Aorta (tissue), 5 donors: ENCODE measurements at regions not wholly inside any gene's neighbourhood (a gene's known extent, or its start where the extent isn't known, plus 50 kb on each side); places are given as distances from the start of the nearest gene placed in this dataset.

Experiments used
- ATAC-seq: fragments of 200-7000 bp; cut with Tn5 transposase; one replicate; pipeline ENCODE4 v1.9.1; 2022; ENCODE audit warnings: moderate library complexity; ENCODE audit not compliant: low FRiP score
- DNase-seq, 2 donors: peaks; one replicate each; pipeline ENCODE4 v3.0.0-alpha.2; 2020
- H3K27ac ChIP-seq, 2 donors: one replicate each; pipeline ENCODE4 v1.5.1; 2013; ENCODE audit warnings: low read length in 2 of 2, mild to moderate bottlenecking in 2 of 2, moderate library complexity in 2 of 2, control low read depth in 1 of 2, inconsistent platforms in 1 of 2, low read depth in 1 of 2
- H3K27me3 ChIP-seq, 2 donors: one replicate each; pipeline ENCODE4 v1.6.1; 2013; ENCODE audit warnings: control low read depth in 1 of 2, low read length in 1 of 2, mild to moderate bottlenecking in 1 of 2, moderate library complexity in 1 of 2; ENCODE audit not compliant: insufficient read depth in 2 of 2, control insufficient read depth in 1 of 2
- H3K36me3 ChIP-seq, 2 donors: one replicate each; pipeline ENCODE4 v1.6.1; 2013; ENCODE audit warnings: control low read depth in 1 of 2, low read length in 1 of 2, mild to moderate bottlenecking in 1 of 2; ENCODE audit not compliant: insufficient read depth in 2 of 2, control insufficient read depth in 1 of 2
- H3K4me1 ChIP-seq, 2 donors: one replicate each; pipeline ENCODE4 v1.6.1; 2013; ENCODE audit warnings: low read length in 2 of 2, control low read depth in 1 of 2, mild to moderate bottlenecking in 1 of 2, moderate library complexity in 1 of 2; ENCODE audit not compliant: insufficient read depth in 2 of 2, control insufficient read depth in 1 of 2
- H3K4me3 ChIP-seq, 2 donors: one replicate each; pipeline ENCODE4 v1.5.1; 2013; ENCODE audit warnings: low read length in 2 of 2, control low read depth in 1 of 2, mild to moderate bottlenecking in 1 of 2
- H3K9me3 ChIP-seq: one replicate; pipeline ENCODE4 v1.6.1; 2013; ENCODE audit warnings: mild to moderate bottlenecking, low read length; ENCODE audit not compliant: control insufficient read depth
- WGBS, 2 donors: extraction: QIAGEN DNeasy Blood & Tissue Kit; methylation state at CpG; one replicate each; pipeline ENCODE4 v1.1.7; 2013; 5-methylcytosine and 5-hydroxymethylcytosine counted together
- intact Hi-C, 2 donors: fragments of 100-400 bp; cut with DNase I; formaldehyde crosslinking; loops; one replicate each; pipeline versions ENCODE4 v1.14.2 to v1.15.0; 2022
- donor health status: healthy with polysubstance abuse.
- donor health status: Bipolar disorder and iron deficiency.
- donor health status: DM: no; HTN: no; CAD: no.
- donor health status: DM: no; HTN: no; CAD: no.
- donor health status: DM: yes; HTN: yes; CAD: no.

DNA sequence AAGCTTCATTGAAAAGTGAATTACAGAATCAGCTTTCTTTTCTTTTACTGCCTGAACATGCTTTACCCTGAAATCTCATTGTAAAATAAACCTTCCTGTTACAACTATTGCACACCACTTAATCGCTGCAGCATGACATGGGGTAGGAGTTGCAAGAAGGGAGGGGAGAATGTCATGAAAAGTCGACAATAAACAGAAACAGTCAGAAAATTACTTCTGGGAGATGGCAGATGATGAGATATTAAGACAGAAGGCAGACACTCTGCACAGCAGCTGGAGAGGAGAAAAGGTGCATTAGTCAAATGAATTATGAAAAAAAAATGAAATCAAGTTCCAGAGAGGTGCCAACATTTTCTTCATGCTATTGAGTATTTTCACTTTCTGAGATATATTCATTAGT, 287.7 kb downstream of the PCDH7 start:
- no peak for DNase-seq
- Histone ChIP-seq H3K36me3 (no peaks in the 10 kb centered on the region), H3K4me1 (peaks cover 0 to 4% of the 10 kb centered on the region in 2 donors), H3K27me3 (no peaks in the 10 kb centered on the region), H3K4me3 (no peak overlapping the region), H3K27ac (peak overlapping the region in 1 of 2 donors; percentile 36), H3K9me3 (no peaks in the 10 kb centered on the region)
- ATAC-seq = no peak
- WGBS, 2 donors = 80 to 89% methylated on average over 2 of the region's 2 CpGs
- intact Hi-C loops = no loop called here

GRCh38 chr4:31009926-31010325, 289.8 kb downstream of the PCDH7 start:
- Histone ChIP-seq H3K4me3 (no peak overlapping the region), H3K27me3 (no peaks in the 10 kb centered on the region), H3K36me3 (no peaks in the 10 kb centered on the region), H3K27ac (no peak overlapping the region), H3K9me3 (no peaks in the 10 kb centered on the region), H3K4me1 (peaks cover 0 to 4% of the 10 kb centered on the region in 2 donors)
- DNase-seq (no peak), ATAC-seq (no peak)
- intact Hi-C loops = no loop called here

GRCh38 chr4:31015123-31015522, 295.0 kb downstream of the PCDH7 start:
- H3K36me3 ChIP-seq = no peaks in the 10 kb centered on the region
- intact Hi-C loops = no loop called here
- DNase-seq = no peak
- H3K27ac ChIP-seq = no peak overlapping the region
- H3K9me3 ChIP-seq = no peaks in the 10 kb centered on the region
- ATAC-seq = no peak
- 83 to 93% methylated on average over 3 of the region's 3 CpGs for WGBS, 2 donors
- H3K4me1 ChIP-seq = peaks cover 0 to 4% of the 10 kb centered on the region in 2 donors
- H3K4me3 ChIP-seq = no peak overlapping the region
- no peaks in the 10 kb centered on the region for H3K27me3 ChIP-seq

- Histone ChIP-seq H3K4me3 (no peak overlapping the region), H3K27ac (peak overlapping the region in 1 of 2 donors; percentile 19), H3K36me3 (no peaks in the 10 kb centered on the region), H3K9me3 (no peaks in the 10 kb centered on the region), H3K4me1 (peaks cover 0 to 6% of the 10 kb centered on the region in 2 donors), H3K27me3 (no peaks in the 10 kb centered on the region)
- DNase-seq = no peak
- intact Hi-C loops = no loop called here
- 95 to 98% methylated on average over 2 of the region's 2 CpGs for WGBS, 2 donors
- ATAC-seq = no peak
Observed at GRCh38 chr4:31016322-31017061, 296.3 kb downstream of the PCDH7 start.

DNA sequence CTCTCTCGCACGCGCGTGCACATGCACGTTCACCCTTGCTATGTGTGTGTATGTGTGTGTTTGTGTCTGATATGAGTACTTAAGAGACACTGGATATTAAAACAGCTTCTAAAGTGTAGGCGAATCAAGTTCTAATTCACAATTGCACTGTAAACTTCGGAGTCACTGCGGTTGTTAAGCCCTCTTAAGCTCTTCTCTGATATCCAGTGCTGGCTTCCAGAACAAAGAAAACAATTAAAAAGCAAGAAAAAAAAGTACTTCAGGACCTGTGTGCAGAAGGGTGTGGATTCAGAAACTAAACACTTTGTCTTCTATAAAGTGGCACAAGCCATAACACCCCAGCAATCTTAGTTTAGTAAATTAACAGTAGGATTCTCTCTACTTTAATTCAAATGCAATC, 300.2 kb downstream of the PCDH7 start:
- H3K27ac ChIP-seq = no peak overlapping the region
- ATAC-seq = no peak
- H3K4me1 ChIP-seq = peaks cover 6% of the 10 kb centered on the region in 2 donors
- intact Hi-C loops = no loop called here
- H3K4me3 ChIP-seq = no peak overlapping the region
- WGBS, 2 donors = 76 to 77% methylated on average over 8 of the region's 8 CpGs
- H3K36me3 ChIP-seq = no peaks in the 10 kb centered on the region
- no peaks in the 10 kb centered on the region for H3K27me3 ChIP-seq
- no peak for DNase-seq
- no peaks in the 10 kb centered on the region for H3K9me3 ChIP-seq

GRCh38 chr4:31021008-31021407, 300.8 kb downstream of the PCDH7 start:
- 35 to 40% methylated on average over 2 of the region's 2 CpGs for WGBS, 2 donors
- Histone ChIP-seq H3K9me3 (no peaks in the 10 kb centered on the region), H3K36me3 (no peaks in the 10 kb centered on the region), H3K4me3 (no peak overlapping the region), H3K27me3 (no peaks in the 10 kb centered on the region), H3K4me1 (peaks cover 6% of the 10 kb centered on the region in 2 donors), H3K27ac (no peak overlapping the region)
- DNase-seq (no peak), ATAC-seq (no peak)
- intact Hi-C loops = no loop called here

GRCh38 chr4:31022702-31023101, 302.5 kb downstream of the PCDH7 start:
- H3K9me3 ChIP-seq = no peaks in the 10 kb centered on the region
- peaks cover 2 to 6% of the 10 kb centered on the region in 2 donors for H3K4me1 ChIP-seq
- H3K4me3 ChIP-seq = no peak overlapping the region
- DNase-seq = no peak
- no peaks in the 10 kb centered on the region for H3K27me3 ChIP-seq
- 64 to 68% methylated on average over 5 of the region's 5 CpGs for WGBS, 2 donors
- intact Hi-C loops = no loop called here
- ATAC-seq = no peak
- no peak overlapping the region for H3K27ac ChIP-seq
- no peaks in the 10 kb centered on the region for H3K36me3 ChIP-seq

GRCh38 chr4:31023109-31023508, 302.9 kb downstream of the PCDH7 start:
- Histone ChIP-seq H3K27me3 (no peaks in the 10 kb centered on the region), H3K36me3 (no peaks in the 10 kb centered on the region), H3K27ac (no peak overlapping the region), H3K4me3 (no peak overlapping the region), H3K4me1 (peaks cover 2 to 6% of the 10 kb centered on the region in 2 donors), H3K9me3 (no peaks in the 10 kb centered on the region)
- intact Hi-C loops = no loop called here
- 73 to 87% methylated on average over 2 of the region's 2 CpGs for WGBS, 2 donors
- ATAC-seq (no peak), DNase-seq (no peak)

DNA sequence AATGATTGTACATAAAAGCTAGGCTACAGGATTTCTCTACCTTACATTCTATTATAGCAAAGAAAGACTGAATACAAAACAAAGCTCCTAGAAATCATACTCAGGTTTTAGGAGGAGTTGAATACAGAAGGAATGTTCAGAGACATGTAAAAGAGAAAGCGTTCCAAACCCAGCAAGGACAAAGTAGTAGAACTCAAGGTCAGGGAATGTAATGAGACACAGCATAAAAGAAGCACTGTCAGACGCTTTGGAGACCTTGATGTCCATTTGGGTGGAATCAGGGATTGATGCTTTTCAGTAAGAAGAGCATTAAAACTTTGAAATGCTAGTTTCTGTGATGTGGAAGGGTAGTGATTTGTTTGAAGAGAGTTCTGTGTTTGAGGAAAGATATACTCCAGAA, 303.6 kb downstream of the PCDH7 start:
- 70 to 83% methylated on average over 2 of the region's 2 CpGs for WGBS, 2 donors
- H3K27me3 ChIP-seq = no peaks in the 10 kb centered on the region
- no peak for DNase-seq
- no peaks in the 10 kb centered on the region for H3K36me3 ChIP-seq
- H3K4me1 ChIP-seq = peaks cover 2 to 6% of the 10 kb centered on the region in 2 donors
- H3K4me3 ChIP-seq = no peak overlapping the region
- intact Hi-C loops = no loop called here
- ATAC-seq = no peak
- H3K27ac ChIP-seq = no peak overlapping the region
- H3K9me3 ChIP-seq = no peaks in the 10 kb centered on the region
